Ovary (tissue), 3 donors: ENCODE measurements at regions not wholly inside any gene's neighbourhood (a gene's known extent, or its start where the extent isn't known, plus 50 kb on each side); places are given as distances from the start of the nearest gene placed in this dataset.

ENCODE experiments used
- CTCF ChIP-seq, 3 donors: fragments of 450-650 bp in 2 of 3; fragments of 200-600 bp in 1 of 3; IDR thresholded peaks; one replicate each; pipeline versions ENCODE4 v1.5.1 to v1.8.0; 2016 to 2022; ENCODE audit warnings: antibody characterized with exemption in 3 of 3, mild to moderate bottlenecking in 1 of 3
- EP300 ChIP-seq: sonication (generic); formaldehyde crosslinking; IDR thresholded peaks from one replicate; pipeline ENCODE4 v1.6.1; 2017; ENCODE audit warnings: antibody characterized with exemption
- donor health status: DM: no; HTN: no; CAD: no.

- TF ChIP-seq CTCF (IDR thresholded peaks at IDR 0.05) (no peak), EP300 (no peak)
These were observed 250.2 kb upstream of the RTL1 start for GRCh38 chr14:101153691-101154090.
